ENCODE measurements at regions not wholly inside any gene's neighbourhood (a gene's known extent, or its start where the extent isn't known, plus 50 kb on each side); places are given as distances from the start of the nearest gene placed in this dataset.

DNA sequence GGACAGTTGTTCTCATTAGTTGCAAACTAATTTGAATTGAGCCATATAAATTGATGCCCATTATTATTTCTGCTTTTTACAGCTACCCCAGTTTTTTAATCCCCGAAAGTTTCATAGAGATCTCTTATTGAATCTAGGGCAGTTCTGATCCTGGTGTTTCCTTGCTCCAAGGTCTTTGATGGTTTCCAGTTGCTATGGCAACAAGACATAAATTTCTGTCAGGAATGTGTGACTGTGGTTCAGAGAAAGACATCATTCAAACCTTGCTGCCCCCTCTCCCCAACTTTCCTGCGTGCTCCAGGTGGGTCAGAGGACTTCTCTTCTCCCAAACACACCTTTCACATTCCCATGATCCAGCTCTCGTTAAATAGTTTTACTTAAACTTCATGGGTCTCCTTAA is 63.4 kb downstream of the TAF11L14 start:
- no peak overlapping the region for H3K4me2 ChIP-seq (ENCODE audit: insufficient read depth, low read length)
- H4K20me1 ChIP-seq (replicated peaks; ENCODE audit: control insufficient read depth, insufficient read depth, low read length) = no peaks in the 10 kb centered on the region
- ChIA-PET POLR2A (no interaction called here), CTCF (ENCODE audit: low intra/inter-chr PET ratio) (no interaction called here)
- H3K9ac ChIP-seq (ENCODE audit: insufficient read depth in 1 of 2, low read depth in 2 of 2, low read length in 2 of 2) = no peak overlapping the region
- H3K9me1 ChIP-seq (ENCODE audit: control insufficient read depth, insufficient read depth, low read length) = no peaks in the 10 kb centered on the region
- H3K27ac ChIP-seq (ENCODE audit: extremely low read depth, low read depth, low read length) = no peak overlapping the region
- no peaks in the 10 kb centered on the region for H3K79me2 ChIP-seq (ENCODE audit: control insufficient read depth, insufficient read depth, low read length)
- no peaks in the 10 kb centered on the region for H3K27me3 ChIP-seq (ENCODE audit: control insufficient read depth in 2 of 2, insufficient read depth in 2 of 2, low read length in 2 of 2)
- no peak for ATAC-seq
- FAIRE-seq = no peak
- DNase-seq (ENCODE audit: extremely low read depth in 1 of 4, low spot score in 3 of 4) = no peak
- no peaks in the 10 kb centered on the region for H3K4me1 ChIP-seq (replicated peaks in 1 of 2; ENCODE audit: control insufficient read depth in 2 of 2, insufficient read depth in 2 of 2, low read length in 2 of 2)
- intact Hi-C loops (cut with micrococcal nuclease) = no loop called here
- no peak for TF ChIP-seq ZNF347 (CRISPR knock-in tag; IDR thresholded peaks at IDR 0.05; ENCODE audit: low read depth)
- TF ChIP-seq HMG20A (CRISPR knock-in tag; conservative IDR thresholded peaks at IDR 0.05) = no peak
- TF ChIP-seq, protein P1, sequence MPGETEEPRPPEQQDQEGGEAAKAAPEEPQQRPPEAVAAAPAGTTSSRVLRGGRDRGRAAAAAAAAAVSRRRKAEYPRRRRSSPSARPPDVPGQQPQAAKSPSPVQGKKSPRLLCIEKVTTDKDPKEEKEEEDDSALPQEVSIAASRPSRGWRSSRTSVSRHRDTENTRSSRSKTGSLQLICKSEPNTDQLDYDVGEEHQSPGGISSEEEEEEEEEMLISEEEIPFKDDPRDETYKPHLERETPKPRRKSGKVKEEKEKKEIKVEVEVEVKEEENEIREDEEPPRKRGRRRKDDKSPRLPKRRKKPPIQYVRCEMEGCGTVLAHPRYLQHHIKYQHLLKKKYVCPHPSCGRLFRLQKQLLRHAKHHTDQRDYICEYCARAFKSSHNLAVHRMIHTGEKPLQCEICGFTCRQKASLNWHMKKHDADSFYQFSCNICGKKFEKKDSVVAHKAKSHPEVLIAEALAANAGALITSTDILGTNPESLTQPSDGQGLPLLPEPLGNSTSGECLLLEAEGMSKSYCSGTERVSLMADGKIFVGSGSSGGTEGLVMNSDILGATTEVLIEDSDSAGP (CRISPR knock-in tag; IDR thresholded peaks at IDR 0.05) = no peak
- peak; percentile 62 for TF ChIP-seq RFX1 (IDR thresholded peaks at IDR 0.05)
- TF ChIP-seq, protein P2, sequence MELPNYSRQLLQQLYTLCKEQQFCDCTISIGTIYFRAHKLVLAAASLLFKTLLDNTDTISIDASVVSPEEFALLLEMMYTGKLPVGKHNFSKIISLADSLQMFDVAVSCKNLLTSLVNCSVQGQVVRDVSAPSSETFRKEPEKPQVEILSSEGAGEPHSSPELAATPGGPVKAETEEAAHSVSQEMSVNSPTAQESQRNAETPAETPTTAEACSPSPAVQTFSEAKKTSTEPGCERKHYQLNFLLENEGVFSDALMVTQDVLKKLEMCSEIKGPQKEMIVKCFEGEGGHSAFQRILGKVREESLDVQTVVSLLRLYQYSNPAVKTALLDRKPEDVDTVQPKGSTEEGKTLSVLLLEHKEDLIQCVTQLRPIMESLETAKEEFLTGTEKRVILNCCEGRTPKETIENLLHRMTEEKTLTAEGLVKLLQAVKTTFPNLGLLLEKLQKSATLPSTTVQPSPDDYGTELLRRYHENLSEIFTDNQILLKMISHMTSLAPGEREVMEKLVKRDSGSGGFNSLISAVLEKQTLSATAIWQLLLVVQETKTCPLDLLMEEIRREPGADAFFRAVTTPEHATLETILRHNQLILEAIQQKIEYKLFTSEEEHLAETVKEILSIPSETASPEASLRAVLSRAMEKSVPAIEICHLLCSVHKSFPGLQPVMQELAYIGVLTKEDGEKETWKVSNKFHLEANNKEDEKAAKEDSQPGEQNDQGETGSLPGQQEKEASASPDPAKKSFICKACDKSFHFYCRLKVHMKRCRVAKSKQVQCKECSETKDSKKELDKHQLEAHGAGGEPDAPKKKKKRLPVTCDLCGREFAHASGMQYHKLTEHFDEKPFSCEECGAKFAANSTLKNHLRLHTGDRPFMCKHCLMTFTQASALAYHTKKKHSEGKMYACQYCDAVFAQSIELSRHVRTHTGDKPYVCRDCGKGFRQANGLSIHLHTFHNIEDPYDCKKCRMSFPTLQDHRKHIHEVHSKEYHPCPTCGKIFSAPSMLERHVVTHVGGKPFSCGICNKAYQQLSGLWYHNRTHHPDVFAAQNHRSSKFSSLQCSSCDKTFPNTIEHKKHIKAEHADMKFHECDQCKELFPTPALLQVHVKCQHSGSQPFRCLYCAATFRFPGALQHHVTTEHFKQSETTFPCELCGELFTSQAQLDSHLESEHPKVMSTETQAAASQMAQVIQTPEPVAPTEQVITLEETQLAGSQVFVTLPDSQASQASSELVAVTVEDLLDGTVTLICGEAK (IDR thresholded peaks at IDR 0.05) = no peak
- TF ChIP-seq, protein P2 (CRISPR knock-in tag; IDR thresholded peaks at IDR 0.05) = no peak
- no peak for TF ChIP-seq BDP1 (IDR thresholded peaks at IDR 0.05; ENCODE audit: insufficient read depth, insufficient read length)
- TF ChIP-seq MAFG (tag; conservative IDR thresholded peaks at IDR 0.05) = 0 out of 2 replicates have a peak, but pooled peaks have one; percentile 2
- no peaks in the 10 kb centered on the region for H3K9me3 ChIP-seq (replicated peaks; ENCODE audit: control insufficient read depth, insufficient read depth, low read depth, low read length)
- in situ Hi-C loops (cut with MboI) = no loop called here
- H3K4me3 ChIP-seq = no peak overlapping the region
- H3K36me3 ChIP-seq (ENCODE audit: control insufficient read depth, insufficient read depth, low read length) = no peaks in the 10 kb centered on the region
- no peak overlapping the region for H2AFZ ChIP-seq (ENCODE audit: low read depth, low read length)
- no TSS peak for BruUV-seq (replicated peaks)
- WGBS (ENCODE audit: insufficient coverage, low coverage, missing lambda C conversion rate) = 2% methylated on average over 3 of the region's 3 CpGs
